ENCODE measurements at regions not wholly inside any gene's neighbourhood (a gene's known extent, or its start where the extent isn't known, plus 50 kb on each side); places are given as distances from the start of the nearest gene placed in this dataset.

GRCh38 chr11:116438651-116439360, 334.0 kb downstream of the BUD13 start:
- Histone ChIP-seq H3K79me2 (replicated peaks; ENCODE audit: insufficient read depth, low read length) (no peaks in the 10 kb centered on the region), H3K36me3 (ENCODE audit: insufficient read depth, low read length) (no peaks in the 10 kb centered on the region), H3F3A (ENCODE audit: insufficient read depth, low read length, poor library complexity, severe bottlenecking) (no peaks in the 10 kb centered on the region), H3K27ac (ENCODE audit: low read length) (no peak overlapping the region), H3K4me2 (ENCODE audit: low read length) (no peak overlapping the region), H3K9me2 (ENCODE audit: insufficient read depth, low read length) (no peaks in the 10 kb centered on the region), H2AFZ (ENCODE audit: low read depth, low read length) (no peak overlapping the region), H3K27me3 (ENCODE audit: insufficient read depth, low read depth, low read length) (no peaks in the 10 kb centered on the region), H3K4me3 (ENCODE audit: low read length) (no peak overlapping the region), H3K9me3 (ENCODE audit: low read length) (no peaks in the 10 kb centered on the region), H3K9ac (ENCODE audit: low read length) (no peak overlapping the region), H4K20me1 (ENCODE audit: insufficient read depth) (no peaks in the 10 kb centered on the region)
- TF ChIP-seq EP300 (conservative IDR thresholded peaks at IDR 0.05; ENCODE audit: poor library complexity, severe bottlenecking) (no peak), SMC3 (conservative IDR thresholded peaks at IDR 0.05; ENCODE audit: poor library complexity) (no peak), POLR2AphosphoS5 (IDR thresholded peaks at IDR 0.05) (no peak), TAF1 (IDR thresholded peaks at IDR 0.05; ENCODE audit: low read depth) (no peak), RAD21 (conservative IDR thresholded peaks at IDR 0.05) (no peak), MXI1 (conservative IDR thresholded peaks at IDR 0.05; ENCODE audit: poor library complexity, severe bottlenecking) (no peak), EZH2 (IDR thresholded peaks at IDR 0.05; ENCODE audit: borderline replicate concordance, insufficient read depth, low read length, poor library complexity, severe bottlenecking) (no peak)
- TF ChIP-seq, protein P1, sequence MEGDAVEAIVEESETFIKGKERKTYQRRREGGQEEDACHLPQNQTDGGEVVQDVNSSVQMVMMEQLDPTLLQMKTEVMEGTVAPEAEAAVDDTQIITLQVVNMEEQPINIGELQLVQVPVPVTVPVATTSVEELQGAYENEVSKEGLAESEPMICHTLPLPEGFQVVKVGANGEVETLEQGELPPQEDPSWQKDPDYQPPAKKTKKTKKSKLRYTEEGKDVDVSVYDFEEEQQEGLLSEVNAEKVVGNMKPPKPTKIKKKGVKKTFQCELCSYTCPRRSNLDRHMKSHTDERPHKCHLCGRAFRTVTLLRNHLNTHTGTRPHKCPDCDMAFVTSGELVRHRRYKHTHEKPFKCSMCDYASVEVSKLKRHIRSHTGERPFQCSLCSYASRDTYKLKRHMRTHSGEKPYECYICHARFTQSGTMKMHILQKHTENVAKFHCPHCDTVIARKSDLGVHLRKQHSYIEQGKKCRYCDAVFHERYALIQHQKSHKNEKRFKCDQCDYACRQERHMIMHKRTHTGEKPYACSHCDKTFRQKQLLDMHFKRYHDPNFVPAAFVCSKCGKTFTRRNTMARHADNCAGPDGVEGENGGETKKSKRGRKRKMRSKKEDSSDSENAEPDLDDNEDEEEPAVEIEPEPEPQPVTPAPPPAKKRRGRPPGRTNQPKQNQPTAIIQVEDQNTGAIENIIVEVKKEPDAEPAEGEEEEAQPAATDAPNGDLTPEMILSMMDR (IDR thresholded peaks at IDR 0.05; ENCODE audit: poor library complexity, severe bottlenecking), result no peak
- TF ChIP-seq, protein P2, sequence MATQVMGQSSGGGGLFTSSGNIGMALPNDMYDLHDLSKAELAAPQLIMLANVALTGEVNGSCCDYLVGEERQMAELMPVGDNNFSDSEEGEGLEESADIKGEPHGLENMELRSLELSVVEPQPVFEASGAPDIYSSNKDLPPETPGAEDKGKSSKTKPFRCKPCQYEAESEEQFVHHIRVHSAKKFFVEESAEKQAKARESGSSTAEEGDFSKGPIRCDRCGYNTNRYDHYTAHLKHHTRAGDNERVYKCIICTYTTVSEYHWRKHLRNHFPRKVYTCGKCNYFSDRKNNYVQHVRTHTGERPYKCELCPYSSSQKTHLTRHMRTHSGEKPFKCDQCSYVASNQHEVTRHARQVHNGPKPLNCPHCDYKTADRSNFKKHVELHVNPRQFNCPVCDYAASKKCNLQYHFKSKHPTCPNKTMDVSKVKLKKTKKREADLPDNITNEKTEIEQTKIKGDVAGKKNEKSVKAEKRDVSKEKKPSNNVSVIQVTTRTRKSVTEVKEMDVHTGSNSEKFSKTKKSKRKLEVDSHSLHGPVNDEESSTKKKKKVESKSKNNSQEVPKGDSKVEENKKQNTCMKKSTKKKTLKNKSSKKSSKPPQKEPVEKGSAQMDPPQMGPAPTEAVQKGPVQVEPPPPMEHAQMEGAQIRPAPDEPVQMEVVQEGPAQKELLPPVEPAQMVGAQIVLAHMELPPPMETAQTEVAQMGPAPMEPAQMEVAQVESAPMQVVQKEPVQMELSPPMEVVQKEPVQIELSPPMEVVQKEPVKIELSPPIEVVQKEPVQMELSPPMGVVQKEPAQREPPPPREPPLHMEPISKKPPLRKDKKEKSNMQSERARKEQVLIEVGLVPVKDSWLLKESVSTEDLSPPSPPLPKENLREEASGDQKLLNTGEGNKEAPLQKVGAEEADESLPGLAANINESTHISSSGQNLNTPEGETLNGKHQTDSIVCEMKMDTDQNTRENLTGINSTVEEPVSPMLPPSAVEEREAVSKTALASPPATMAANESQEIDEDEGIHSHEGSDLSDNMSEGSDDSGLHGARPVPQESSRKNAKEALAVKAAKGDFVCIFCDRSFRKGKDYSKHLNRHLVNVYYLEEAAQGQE (IDR thresholded peaks at IDR 0.05; ENCODE audit: borderline replicate concordance), result no peak

GRCh38 chr11:116434986-116435385, 337.8 kb downstream of the BUD13 start:
- Histone ChIP-seq H4K20me1 (ENCODE audit: insufficient read depth) (no peaks in the 10 kb centered on the region), H3K27me3 (ENCODE audit: insufficient read depth, low read depth, low read length) (no peaks in the 10 kb centered on the region), H3K4me2 (ENCODE audit: low read length) (no peak overlapping the region), H3K4me3 (ENCODE audit: low read length) (no peak overlapping the region), H3K9me3 (ENCODE audit: low read length) (no peaks in the 10 kb centered on the region), H3F3A (ENCODE audit: insufficient read depth, low read length, poor library complexity, severe bottlenecking) (no peaks in the 10 kb centered on the region), H2AFZ (ENCODE audit: low read depth, low read length) (no peak overlapping the region), H3K79me2 (replicated peaks; ENCODE audit: insufficient read depth, low read length) (no peaks in the 10 kb centered on the region), H3K27ac (ENCODE audit: low read length) (no peak overlapping the region), H3K9ac (ENCODE audit: low read length) (no peak overlapping the region), H3K36me3 (ENCODE audit: insufficient read depth, low read length) (no peaks in the 10 kb centered on the region), H3K9me2 (ENCODE audit: insufficient read depth, low read length) (no peaks in the 10 kb centered on the region)
- TF ChIP-seq SMC3 (conservative IDR thresholded peaks at IDR 0.05; ENCODE audit: poor library complexity), result no peak
- peak; percentile 23 for TF ChIP-seq EP300 (conservative IDR thresholded peaks at IDR 0.05; ENCODE audit: poor library complexity, severe bottlenecking)
- TF ChIP-seq POLR2AphosphoS5 (IDR thresholded peaks at IDR 0.05), result peak; percentile 44

Measured in neural cell (in vitro differentiated cells).